GM04504 (cell line): ENCODE measurements at regions not wholly inside any gene's neighbourhood (a gene's known extent, or its start where the extent isn't known, plus 50 kb on each side); places are given as distances from the start of the nearest gene placed in this dataset.

Experiments used
- DNase-seq: peaks from one replicate; pipeline ENCODE4 v3.0.0-alpha.2; 2012; ENCODE audit warnings: low read depth

GRCh38 chr12:97336900-97337751 is 125.5 kb upstream of the RMST start:
- no peak for DNase-seq

- DNase-seq, result no peak
These were observed 120.5 kb upstream of the RMST start for GRCh38 chr12:97342130-97342529.

GRCh38 chr12:97347956-97348355 is 114.6 kb upstream of the RMST start:
- no peak for DNase-seq

GRCh38 chr12:97358361-97358760 is 104.2 kb upstream of the RMST start:
- no peak for DNase-seq

- no peak for DNase-seq
These were observed 103.4 kb upstream of the RMST start for GRCh38 chr12:97359021-97359690.

- no peak for DNase-seq
These were observed 98.9 kb upstream of the RMST start for GRCh38 chr12:97363693-97364092.

- no peak for DNase-seq
These were observed 94.0 kb upstream of the RMST start for GRCh38 chr12:97368462-97369163.

GRCh38 chr12:97375310-97375709 is 87.3 kb upstream of the RMST start:
- no peak for DNase-seq

GRCh38 chr12:97380440-97380839 is 82.2 kb upstream of the RMST start:
- DNase-seq, result no peak

GRCh38 chr12:97385121-97385520 is 77.5 kb upstream of the RMST start:
- no peak for DNase-seq

- DNase-seq, result no peak
These were observed 76.4 kb upstream of the RMST start for GRCh38 chr12:97386133-97386581.

GRCh38 chr12:97387844-97388243 is 74.8 kb upstream of the RMST start:
- no peak for DNase-seq

- no peak for DNase-seq
These were observed 67.9 kb upstream of the RMST start for GRCh38 chr12:97394657-97395056.

- DNase-seq, result no peak
These were observed 65.6 kb upstream of the RMST start for GRCh38 chr12:97397008-97397407.

- no peak for DNase-seq
These were observed 63.9 kb upstream of the RMST start for GRCh38 chr12:97398704-97399103.

GRCh38 chr12:97404093-97404492 is 58.5 kb upstream of the RMST start:
- no peak for DNase-seq

GRCh38 chr12:97404543-97404942 is 58.1 kb upstream of the RMST start:
- DNase-seq, result no peak

- DNase-seq, result no peak
These were observed 54.2 kb upstream of the RMST start for GRCh38 chr12:97408363-97408762.

GRCh38 chr12:97411341-97411740 is 51.3 kb upstream of the RMST start:
- DNase-seq, result no peak
